GM19438 (cell line): ENCODE measurements at regions not wholly inside any gene's neighbourhood (a gene's known extent, or its start where the extent isn't known, plus 50 kb on each side); places are given as distances from the start of the nearest gene placed in this dataset.
"Not testable (repeated sequence)": the region's sequence is repeated elsewhere in the genome, so short reads cannot be mapped to it uniquely, and the experiment has no call there.

ENCODE experiments used
- ATAC-seq: cut with Tn5 transposase; IDR thresholded peaks from one replicate; pipeline ENCODE4 v1.9.1; 2021; ENCODE audit warnings: low read depth; ENCODE audit not compliant: unreplicated experiment

GRCh38 chr20:60764771-60765170 is 487.3 kb upstream of the CDH4 start:
- no peak for ATAC-seq

GRCh38 chr20:60765821-60766403 is 486.1 kb upstream of the CDH4 start:
- no peak for ATAC-seq

- ATAC-seq: no peak
Observed at GRCh38 chr20:60768216-60768615, 483.8 kb upstream of the CDH4 start.

- ATAC-seq: no peak
Observed at GRCh38 chr20:60780388-60781025, 471.6 kb upstream of the CDH4 start.

DNA sequence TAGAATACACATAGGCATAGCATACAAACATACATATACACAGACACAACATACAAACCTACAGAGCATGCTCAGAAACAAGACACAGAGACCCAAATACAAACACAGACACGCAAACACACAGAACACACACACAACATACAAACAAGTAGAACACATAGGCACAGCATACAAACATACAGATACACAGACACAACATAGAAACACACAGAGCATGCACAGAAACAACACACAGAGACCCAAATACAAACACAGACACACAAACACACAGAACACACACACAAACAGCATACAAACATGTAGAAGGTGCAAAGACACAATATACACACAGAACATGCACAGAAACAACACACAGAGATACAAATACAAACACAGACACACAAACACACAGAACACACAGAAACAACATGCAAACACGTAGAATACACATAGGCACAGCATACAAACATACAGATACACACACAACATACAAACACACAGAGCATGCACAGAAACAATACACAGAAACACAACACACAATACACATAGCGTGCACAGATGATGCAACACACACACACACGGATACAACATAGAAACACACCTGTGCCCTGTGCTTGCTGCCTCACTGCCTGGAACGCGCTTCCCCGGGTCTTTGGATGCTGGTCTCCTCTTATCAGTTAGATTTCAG is 469.0 kb upstream of the CDH4 start:
- ATAC-seq: no peak

DNA sequence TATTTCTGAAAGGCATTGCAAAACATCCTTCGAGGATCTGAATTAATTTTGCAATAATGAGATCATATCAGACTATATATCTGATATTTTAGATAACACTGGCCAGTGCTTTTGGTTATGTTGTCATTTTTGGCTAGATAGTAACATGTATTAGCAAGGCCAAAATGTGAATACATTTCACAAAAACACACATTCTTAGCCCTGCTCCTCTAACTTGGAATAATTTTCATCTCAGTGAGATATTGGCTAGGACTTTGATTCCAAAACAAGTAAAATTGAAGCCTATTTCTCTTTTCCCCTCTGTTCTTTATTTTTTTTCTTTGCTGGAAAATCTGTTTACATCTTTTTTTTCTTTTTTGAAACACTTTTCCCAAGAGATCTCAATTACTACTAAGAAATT is 466.8 kb upstream of the CDH4 start:
- ATAC-seq: no peak

GRCh38 chr20:60785785-60786184 is 466.3 kb upstream of the CDH4 start:
- no peak for ATAC-seq

GRCh38 chr20:60786686-60787217 is 465.3 kb upstream of the CDH4 start:
- no peak for ATAC-seq

- no peak for ATAC-seq
Observed at GRCh38 chr20:60787276-60787675, 464.8 kb upstream of the CDH4 start.

GRCh38 chr20:60788070-60788469 is 464.0 kb upstream of the CDH4 start:
- no peak for ATAC-seq

DNA sequence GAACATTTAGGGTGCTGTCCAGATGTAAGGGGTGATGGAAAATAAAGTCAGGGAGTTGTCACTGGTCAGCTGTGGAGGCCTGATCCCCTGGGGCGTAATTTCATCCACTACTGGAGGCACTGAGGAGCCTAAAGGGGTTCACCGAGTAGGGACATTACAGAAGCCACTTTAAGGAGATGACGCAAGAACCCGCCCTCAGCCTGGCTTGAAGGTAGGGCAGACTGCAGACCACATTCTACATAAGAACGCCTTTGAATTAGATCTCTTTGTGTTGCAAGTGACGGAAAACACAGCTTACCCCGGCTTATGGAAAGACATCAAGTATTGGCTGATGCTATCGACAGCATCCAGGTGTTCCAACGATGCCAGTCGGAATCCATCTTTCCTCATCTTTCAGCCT is 462.7 kb upstream of the CDH4 start:
- no peak for ATAC-seq

- not testable (repeated sequence) for ATAC-seq
Observed at GRCh38 chr20:60790339-60790738, 461.7 kb upstream of the CDH4 start.

- ATAC-seq: no peak
Observed at GRCh38 chr20:60791823-60792222, 460.2 kb upstream of the CDH4 start.

DNA sequence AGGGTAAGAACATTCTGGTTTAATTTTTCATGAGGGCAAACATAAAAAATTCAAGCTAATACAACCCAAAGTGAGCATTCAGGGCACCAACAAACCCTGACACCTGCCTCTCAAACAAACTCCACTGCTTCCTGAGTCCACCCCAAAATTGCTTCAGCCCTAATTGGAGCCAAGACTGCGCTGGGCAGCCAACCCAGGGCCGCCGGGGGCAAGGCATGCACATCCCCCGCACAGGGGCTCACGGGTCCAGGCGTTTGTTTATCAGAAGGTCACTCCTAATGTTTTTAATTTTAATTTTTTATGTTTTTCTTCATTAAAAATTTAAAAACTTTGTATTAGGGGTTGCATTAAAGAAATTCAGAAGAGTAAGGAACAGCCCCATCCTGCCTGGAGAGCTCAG is 459.1 kb upstream of the CDH4 start:
- ATAC-seq: no peak

- no peak for ATAC-seq
Observed at GRCh38 chr20:60794674-60795073, 457.4 kb upstream of the CDH4 start.

GRCh38 chr20:60795651-60796050 is 456.4 kb upstream of the CDH4 start:
- ATAC-seq: no peak

DNA sequence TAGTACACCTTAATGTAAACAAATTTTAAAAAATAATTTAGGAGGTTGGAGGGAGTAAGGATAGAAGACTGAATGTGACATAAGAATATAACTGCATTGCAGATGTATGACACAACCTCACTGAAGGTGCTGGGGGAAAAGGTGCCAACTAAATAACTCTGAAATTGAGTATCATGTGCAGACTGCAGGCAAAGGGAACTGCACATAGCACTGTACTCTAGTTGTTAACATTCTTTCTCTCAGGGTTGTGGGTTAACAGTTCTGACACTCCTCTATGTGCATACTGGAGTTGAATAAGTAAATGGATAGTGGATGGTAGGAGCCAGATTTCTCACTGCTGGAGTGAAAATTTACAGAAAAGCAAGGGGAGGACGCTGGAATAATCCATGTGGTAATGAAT is 451.9 kb upstream of the CDH4 start:
- no peak for ATAC-seq

DNA sequence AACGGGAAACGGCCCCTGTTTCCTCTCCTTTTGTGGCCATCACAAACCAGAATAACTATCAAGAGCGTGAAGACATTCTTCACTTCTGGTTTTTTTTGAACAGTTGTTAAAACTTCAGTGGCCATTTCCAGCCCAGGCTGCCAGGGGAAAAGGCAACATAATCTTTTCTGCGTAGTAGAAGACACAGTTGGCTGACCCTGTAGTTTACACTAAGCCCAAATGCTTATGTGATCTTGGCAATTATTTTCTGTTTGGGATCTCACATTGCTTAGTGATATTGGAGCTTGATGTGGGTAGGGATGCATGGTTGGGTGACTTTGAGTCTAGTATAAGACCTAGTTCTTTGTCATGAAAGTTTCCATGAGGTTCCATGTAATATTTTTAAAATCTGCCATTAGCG is 449.4 kb upstream of the CDH4 start:
- ATAC-seq: no peak

- ATAC-seq: no peak
Observed at GRCh38 chr20:60803335-60804055, 448.6 kb upstream of the CDH4 start.

- ATAC-seq: no peak
Observed at GRCh38 chr20:60804240-60804917, 447.7 kb upstream of the CDH4 start.
